Brain microvascular endothelial cell (primary cell): ENCODE measurements at regions not wholly inside any gene's neighbourhood (a gene's known extent, or its start where the extent isn't known, plus 50 kb on each side); places are given as distances from the start of the nearest gene placed in this dataset.
A peak's percentile ranks its signal among the peaks of the same experiment; 100 is the strongest.
"Not testable (repeated sequence)": the region's sequence is repeated elsewhere in the genome, so short reads cannot be mapped to it uniquely, and the experiment has no call there.

ENCODE experiments used
- DNase-seq: peaks from one replicate; pipeline ENCODE4 v3.0.0-alpha.2; 2020
- H3K27ac ChIP-seq: fragments of 250-450 bp; sonication (Bioruptor Pico); 2 replicates; pipeline ENCODE4 v1.5.1; 2020; ENCODE audit warnings: mild to moderate bottlenecking, moderate library complexity
- H3K27me3 ChIP-seq: fragments of 250-450 bp; sonication (Bioruptor Pico); replicated peaks from 2 replicates; pipeline ENCODE4 v1.5.1; 2020; ENCODE audit warnings: mild to moderate bottlenecking
- H3K36me3 ChIP-seq: fragments of 250-450 bp; sonication (Bioruptor Pico); replicated peaks from 2 replicates; pipeline ENCODE4 v1.5.1; 2020; ENCODE audit warnings: mild to moderate bottlenecking
- H3K4me3 ChIP-seq: 2 replicates; pipeline ENCODE4 v1.5.1; 2011; ENCODE audit warnings: low read depth, mild to moderate bottlenecking, control low read depth, low read length, moderate library complexity
- in situ Hi-C: cut with HindIII; loops from 2 replicates; pipeline ENCODE4 v1.10.0; 2017; ENCODE audit warnings: low sequenced_read_pairs, low pct_ligation_motif_present
- TF ChIP-seq, protein P1 (sequence below): IDR thresholded peaks from 2 replicates; pipeline ENCODE4 v1.5.1; 2011; ENCODE audit warnings: low read depth, mild to moderate bottlenecking, moderate library complexity, low read length, control low read depth, inconsistent platforms; ENCODE audit errors: missing control alignments

DNA sequence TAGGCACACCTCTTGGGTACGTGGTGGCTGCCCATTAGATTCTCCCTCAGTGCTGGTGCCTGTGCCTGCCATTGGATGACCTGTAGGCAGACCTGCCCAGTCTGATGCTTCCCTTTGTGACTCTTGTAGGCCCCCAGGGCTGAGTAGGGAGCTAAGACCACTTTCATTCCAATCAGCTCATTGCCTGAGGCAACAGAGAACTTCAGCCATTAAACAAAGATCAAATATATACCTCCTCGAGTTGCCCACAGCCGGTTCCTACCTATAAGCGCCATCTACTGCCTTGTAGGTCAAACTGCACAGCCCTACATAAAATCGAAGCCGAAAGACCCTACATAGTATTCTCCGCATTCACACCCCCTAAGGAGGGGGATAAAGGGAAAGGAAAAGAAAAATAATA, 184.6 kb downstream of the ETAA1 start:
- in situ Hi-C loops = no loop called here
- Histone ChIP-seq H3K27ac (no peak overlapping the region), H3K4me3 (no peak overlapping the region), H3K36me3 (no peaks in the 10 kb centered on the region), H3K27me3 (no peaks in the 10 kb centered on the region)
- TF ChIP-seq, protein P1, sequence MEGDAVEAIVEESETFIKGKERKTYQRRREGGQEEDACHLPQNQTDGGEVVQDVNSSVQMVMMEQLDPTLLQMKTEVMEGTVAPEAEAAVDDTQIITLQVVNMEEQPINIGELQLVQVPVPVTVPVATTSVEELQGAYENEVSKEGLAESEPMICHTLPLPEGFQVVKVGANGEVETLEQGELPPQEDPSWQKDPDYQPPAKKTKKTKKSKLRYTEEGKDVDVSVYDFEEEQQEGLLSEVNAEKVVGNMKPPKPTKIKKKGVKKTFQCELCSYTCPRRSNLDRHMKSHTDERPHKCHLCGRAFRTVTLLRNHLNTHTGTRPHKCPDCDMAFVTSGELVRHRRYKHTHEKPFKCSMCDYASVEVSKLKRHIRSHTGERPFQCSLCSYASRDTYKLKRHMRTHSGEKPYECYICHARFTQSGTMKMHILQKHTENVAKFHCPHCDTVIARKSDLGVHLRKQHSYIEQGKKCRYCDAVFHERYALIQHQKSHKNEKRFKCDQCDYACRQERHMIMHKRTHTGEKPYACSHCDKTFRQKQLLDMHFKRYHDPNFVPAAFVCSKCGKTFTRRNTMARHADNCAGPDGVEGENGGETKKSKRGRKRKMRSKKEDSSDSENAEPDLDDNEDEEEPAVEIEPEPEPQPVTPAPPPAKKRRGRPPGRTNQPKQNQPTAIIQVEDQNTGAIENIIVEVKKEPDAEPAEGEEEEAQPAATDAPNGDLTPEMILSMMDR = peak; percentile 41
- DNase-seq = no peak

DNA sequence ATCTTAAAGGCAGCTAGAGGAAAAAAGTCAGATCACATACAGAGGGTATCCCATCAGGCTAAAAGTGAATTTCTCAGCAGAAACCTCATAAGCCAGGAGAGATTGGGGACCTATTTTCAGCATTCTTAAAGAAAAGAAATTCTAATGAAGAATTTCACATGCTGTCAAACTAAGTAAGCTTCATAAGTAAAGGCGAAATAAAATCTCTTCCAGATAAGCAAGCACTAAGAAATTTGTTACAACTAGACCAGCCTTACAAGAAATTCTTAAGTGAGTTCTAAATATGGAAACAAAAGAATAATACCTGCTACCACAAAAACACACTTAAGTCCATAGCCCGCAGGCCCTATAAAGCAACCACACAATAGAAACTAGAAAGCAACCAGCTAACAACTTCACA, 186.1 kb downstream of the ETAA1 start:
- no peak for DNase-seq
- Histone ChIP-seq H3K27ac (no peak overlapping the region), H3K4me3 (no peak overlapping the region), H3K36me3 (no peaks in the 10 kb centered on the region), H3K27me3 (no peaks in the 10 kb centered on the region)
- TF ChIP-seq, protein P1 = no peak
- in situ Hi-C loops = no loop called here

DNA sequence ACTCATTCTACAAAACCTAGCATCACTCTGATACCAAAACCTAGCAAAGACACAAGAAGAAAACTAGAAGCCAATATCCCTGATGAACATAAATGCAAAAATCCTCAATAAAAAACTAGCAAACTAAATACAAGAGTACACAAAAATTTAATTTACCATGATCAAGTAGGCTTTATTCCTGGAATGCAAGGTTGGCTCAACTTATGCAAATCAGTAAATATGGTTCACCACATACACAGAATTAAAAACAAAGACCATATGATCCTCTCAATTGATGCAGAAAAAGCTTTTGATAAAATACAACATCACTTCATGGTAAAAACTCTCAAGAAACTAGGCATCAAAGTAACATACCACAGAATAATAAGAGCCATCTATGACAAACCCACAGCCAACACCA, 188.3 kb downstream of the ETAA1 start:
- TF ChIP-seq, protein P1 = no peak
- no peak overlapping the region for H3K27ac ChIP-seq
- DNase-seq = no peak
- no peaks in the 10 kb centered on the region for H3K36me3 ChIP-seq
- in situ Hi-C loops = no loop called here
- no peak overlapping the region for H3K4me3 ChIP-seq
- no peaks in the 10 kb centered on the region for H3K27me3 ChIP-seq

DNA sequence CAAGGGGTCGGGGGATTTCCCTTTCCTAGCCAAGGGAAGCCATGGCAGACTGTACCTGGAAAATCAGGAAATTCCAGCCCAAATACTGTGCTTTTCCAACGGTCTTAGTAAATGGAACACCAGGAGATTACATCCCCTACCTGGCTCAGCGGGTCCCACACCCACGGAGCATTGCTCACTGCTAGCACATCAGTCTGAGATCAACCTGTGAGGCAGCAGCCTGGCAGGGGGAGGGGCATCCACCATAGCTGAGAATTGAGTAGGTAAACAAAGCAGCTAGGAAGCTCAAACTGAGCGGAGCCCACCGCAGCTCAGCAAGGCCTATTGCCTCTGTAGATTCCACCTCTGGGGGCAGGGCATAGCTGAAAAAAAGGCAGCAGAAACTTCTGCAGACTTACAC, 192.0 kb downstream of the ETAA1 start:
- H3K36me3 ChIP-seq, H3K27ac ChIP-seq, in situ Hi-C loops, DNase-seq, H3K4me3 ChIP-seq, H3K27me3 ChIP-seq: not testable (repeated sequence)

DNA sequence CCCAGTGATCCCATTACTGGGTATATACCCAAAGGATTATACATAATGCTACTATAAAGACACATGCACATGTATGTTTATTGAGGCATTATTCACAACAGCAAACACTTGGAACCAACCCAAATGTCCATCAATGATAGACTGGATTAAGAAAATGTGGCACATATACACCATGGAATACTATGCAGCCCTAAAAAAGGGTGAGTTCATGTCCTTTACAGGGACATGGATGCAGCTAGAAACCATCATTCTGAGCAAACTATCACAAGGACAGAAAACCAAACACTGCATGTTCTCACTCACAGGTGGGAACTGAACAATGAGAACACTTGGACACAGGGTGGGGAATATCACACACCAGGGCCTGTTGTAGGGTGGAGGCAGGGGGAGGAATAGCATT, 197.4 kb downstream of the ETAA1 start:
- H3K4me3 ChIP-seq, in situ Hi-C loops, H3K27me3 ChIP-seq, DNase-seq, H3K36me3 ChIP-seq, H3K27ac ChIP-seq: not testable (repeated sequence)

DNA sequence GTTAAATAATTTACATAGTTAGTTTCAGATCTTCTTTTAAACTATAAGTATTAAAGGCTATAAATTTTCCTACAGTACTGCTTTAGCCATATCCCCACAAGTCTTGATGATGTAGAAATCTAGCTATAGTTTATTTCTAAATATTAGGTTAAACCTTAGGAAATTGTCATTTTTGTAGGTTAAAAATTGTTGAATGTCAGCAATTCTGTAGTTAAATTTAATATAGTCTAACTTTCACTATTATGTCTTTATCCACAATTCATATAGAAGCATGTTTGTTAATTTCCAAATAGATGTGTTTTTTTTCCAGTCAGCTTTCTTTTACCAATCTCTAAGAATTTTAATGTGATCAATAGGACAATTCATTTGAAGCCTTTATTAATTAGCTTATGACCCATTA, 199.7 kb downstream of the ETAA1 start:
- Histone ChIP-seq H3K36me3 (no peaks in the 10 kb centered on the region), H3K27ac (no peak overlapping the region), H3K4me3 (no peak overlapping the region), H3K27me3 (no peaks in the 10 kb centered on the region)
- TF ChIP-seq, protein P1 = no peak
- in situ Hi-C loops = no loop called here
- no peak for DNase-seq

DNA sequence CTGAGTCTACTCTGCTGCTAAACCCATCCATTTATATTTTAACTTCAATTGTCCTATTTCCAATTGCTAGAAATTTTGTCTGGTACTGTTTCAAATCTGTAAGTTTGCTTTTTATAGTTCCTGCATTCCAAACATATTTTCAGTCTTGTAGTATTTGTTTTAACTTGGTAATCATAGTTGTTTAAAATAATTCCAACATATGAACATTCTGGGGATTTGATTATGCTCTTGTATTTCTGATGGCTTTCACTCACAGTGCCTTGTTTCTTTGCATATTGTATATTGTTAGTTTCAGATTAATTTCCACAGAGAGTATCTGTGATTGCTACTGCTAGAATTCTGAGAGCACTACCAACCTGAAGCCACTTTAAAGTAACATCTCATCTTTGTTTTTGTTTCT, 202.4 kb downstream of the ETAA1 start:
- TF ChIP-seq, protein P1 = no peak
- H3K36me3 ChIP-seq = no peaks in the 10 kb centered on the region
- DNase-seq = no peak
- H3K27ac ChIP-seq = no peak overlapping the region
- no peaks in the 10 kb centered on the region for H3K27me3 ChIP-seq
- in situ Hi-C loops = no loop called here
- H3K4me3 ChIP-seq = no peak overlapping the region
